Epithelial cell of proximal tubule (primary cell): ENCODE measurements at regions not wholly inside any gene's neighbourhood (a gene's known extent, or its start where the extent isn't known, plus 50 kb on each side); places are given as distances from the start of the nearest gene placed in this dataset.

Source experiments
- DNase-seq: peaks from one replicate; pipeline ENCODE4 v3.0.0-alpha.2; 2011; ENCODE audit warnings: low read depth
- H3K4me3 ChIP-seq: 2 replicates; pipeline ENCODE4 v1.5.1; 2011; ENCODE audit warnings: low read depth, mild to moderate bottlenecking, low read length
- CTCF ChIP-seq: conservative IDR thresholded peaks from 2 replicates; pipeline ENCODE4 v1.5.1; 2012; ENCODE audit warnings: low read depth, mild to moderate bottlenecking, low read length

- no peak for TF ChIP-seq CTCF
- DNase-seq = no peak
- no peak overlapping the region for H3K4me3 ChIP-seq
These were observed 149.1 kb downstream of the PLPP3 start for GRCh38 chr1:56430141-56430839.

GRCh38 chr1:56429288-56429687 lies 150.1 kb downstream of the PLPP3 start:
- DNase-seq = no peak
- H3K4me3 ChIP-seq = no peak overlapping the region
- TF ChIP-seq CTCF = no peak

- no peak for TF ChIP-seq CTCF
- DNase-seq = no peak
- no peak overlapping the region for H3K4me3 ChIP-seq
These were observed 152.6 kb downstream of the PLPP3 start for GRCh38 chr1:56426587-56427381.

DNA sequence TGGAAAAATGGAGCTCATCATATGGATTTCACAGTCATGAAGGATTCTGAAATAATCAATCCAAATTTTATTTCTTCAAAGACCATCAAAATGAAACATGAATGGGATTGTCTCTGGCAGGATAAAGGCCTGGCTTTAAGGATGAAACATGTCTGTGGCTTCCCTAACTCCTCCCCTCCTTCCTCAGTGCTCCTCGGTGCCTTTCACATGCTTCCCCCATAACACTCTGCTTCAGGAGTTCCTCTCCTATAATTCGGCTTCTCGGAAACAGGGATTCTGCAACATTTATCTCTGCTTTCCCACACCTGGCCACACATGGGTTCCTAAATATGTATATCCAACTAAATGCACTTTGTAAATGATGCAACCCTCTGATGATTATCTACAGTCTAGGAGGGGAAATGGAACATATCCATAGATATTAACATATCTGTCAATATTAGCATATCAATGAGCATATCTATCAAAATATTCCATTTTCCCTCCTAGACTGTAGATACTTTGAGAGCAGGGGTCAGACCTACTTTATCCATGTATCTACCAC lies 153.8 kb downstream of the PLPP3 start:
- H3K4me3 ChIP-seq = no peak overlapping the region
- no peak for TF ChIP-seq CTCF
- no peak for DNase-seq

- TF ChIP-seq CTCF = no peak
- H3K4me3 ChIP-seq = no peak overlapping the region
- DNase-seq = peak; percentile 82
These were observed 154.4 kb downstream of the PLPP3 start for GRCh38 chr1:56424744-56425493.

- no peak for TF ChIP-seq CTCF
- no peak for DNase-seq
- H3K4me3 ChIP-seq = no peak overlapping the region
These were observed 155.6 kb downstream of the PLPP3 start for GRCh38 chr1:56423716-56424115.
